ENCODE measurements at regions not wholly inside any gene's neighbourhood (a gene's known extent, or its start where the extent isn't known, plus 50 kb on each side); places are given as distances from the start of the nearest gene placed in this dataset.

DNA sequence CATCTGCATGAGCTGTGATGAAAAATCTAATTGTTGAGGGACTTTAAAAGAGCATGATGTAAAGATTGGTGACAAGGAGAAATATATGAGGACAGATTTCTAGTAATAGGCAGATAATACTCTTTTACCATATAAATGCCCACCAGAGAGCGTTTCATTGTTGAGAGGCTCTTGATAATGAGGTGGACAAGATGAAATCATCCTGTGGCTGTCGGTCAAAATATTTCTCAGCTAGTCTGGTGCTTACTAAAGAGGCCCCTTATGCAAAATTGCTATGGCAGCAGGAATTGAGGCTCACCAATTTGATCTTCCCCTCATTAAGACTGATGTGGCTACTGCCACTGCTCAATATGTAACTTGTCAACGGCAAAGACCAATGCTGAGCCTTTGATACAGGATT is 225.0 kb upstream of the RASGRP1 start:
- no peak overlapping the region for H3K4me3 ChIP-seq (ENCODE audit: low read depth, low read length, poor library complexity, severe bottlenecking)
- no peaks in the 10 kb centered on the region for H3K4me1 ChIP-seq (ENCODE audit: insufficient read depth, low read length, poor library complexity, severe bottlenecking)
- H3K27ac ChIP-seq (ENCODE audit: low read depth, low read length, poor library complexity, severe bottlenecking) = no peak overlapping the region
- intact Hi-C loops (cut with micrococcal nuclease; ENCODE audit: unreplicated experiment) = no loop called here
- no TSS peak for BruUV-seq (replicated peaks)
- peaks cover 2% of the 10 kb centered on the region for H3K27me3 ChIP-seq (replicated peaks; ENCODE audit: insufficient read depth, low read depth, low read length, poor library complexity)
- H3K36me3 ChIP-seq (ENCODE audit: insufficient read depth, low read length, poor library complexity, severe bottlenecking) = no peaks in the 10 kb centered on the region
- ChIA-PET POLR2A (ENCODE audit: low non-redundant PET) (no interaction called here), CTCF (no interaction called here)
- H3K9me3 ChIP-seq (ENCODE audit: low read depth, low read length, poor library complexity, severe bottlenecking) = no peaks in the 10 kb centered on the region
- no peak for TF ChIP-seq EZH2 (IDR thresholded peaks at IDR 0.05; ENCODE audit: borderline replicate concordance, low read depth, low read length, poor library complexity, severe bottlenecking)
- TF ChIP-seq, protein P1, sequence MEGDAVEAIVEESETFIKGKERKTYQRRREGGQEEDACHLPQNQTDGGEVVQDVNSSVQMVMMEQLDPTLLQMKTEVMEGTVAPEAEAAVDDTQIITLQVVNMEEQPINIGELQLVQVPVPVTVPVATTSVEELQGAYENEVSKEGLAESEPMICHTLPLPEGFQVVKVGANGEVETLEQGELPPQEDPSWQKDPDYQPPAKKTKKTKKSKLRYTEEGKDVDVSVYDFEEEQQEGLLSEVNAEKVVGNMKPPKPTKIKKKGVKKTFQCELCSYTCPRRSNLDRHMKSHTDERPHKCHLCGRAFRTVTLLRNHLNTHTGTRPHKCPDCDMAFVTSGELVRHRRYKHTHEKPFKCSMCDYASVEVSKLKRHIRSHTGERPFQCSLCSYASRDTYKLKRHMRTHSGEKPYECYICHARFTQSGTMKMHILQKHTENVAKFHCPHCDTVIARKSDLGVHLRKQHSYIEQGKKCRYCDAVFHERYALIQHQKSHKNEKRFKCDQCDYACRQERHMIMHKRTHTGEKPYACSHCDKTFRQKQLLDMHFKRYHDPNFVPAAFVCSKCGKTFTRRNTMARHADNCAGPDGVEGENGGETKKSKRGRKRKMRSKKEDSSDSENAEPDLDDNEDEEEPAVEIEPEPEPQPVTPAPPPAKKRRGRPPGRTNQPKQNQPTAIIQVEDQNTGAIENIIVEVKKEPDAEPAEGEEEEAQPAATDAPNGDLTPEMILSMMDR (conservative IDR thresholded peaks at IDR 0.05; ENCODE audit: low read depth, low read length) = no peak
- DNase-seq (ENCODE audit: low spot score) = no peak

- no TSS peak for BruUV-seq (replicated peaks)
- Histone ChIP-seq H3K36me3 (ENCODE audit: insufficient read depth, low read length, poor library complexity, severe bottlenecking) (no peaks in the 10 kb centered on the region), H3K4me1 (ENCODE audit: insufficient read depth, low read length, poor library complexity, severe bottlenecking) (no peaks in the 10 kb centered on the region), H3K9me3 (ENCODE audit: low read depth, low read length, poor library complexity, severe bottlenecking) (no peaks in the 10 kb centered on the region), H3K27ac (ENCODE audit: low read depth, low read length, poor library complexity, severe bottlenecking) (no peak overlapping the region), H3K27me3 (replicated peaks; ENCODE audit: insufficient read depth, low read depth, low read length, poor library complexity) (peaks cover 10% of the 10 kb centered on the region), H3K4me3 (ENCODE audit: low read depth, low read length, poor library complexity, severe bottlenecking) (no peak overlapping the region)
- no peak for DNase-seq (ENCODE audit: low spot score)
- ChIA-PET POLR2A (ENCODE audit: low non-redundant PET) (no interaction called here), CTCF (no interaction called here)
- TF ChIP-seq, protein P1 (conservative IDR thresholded peaks at IDR 0.05; ENCODE audit: low read depth, low read length) = no peak
- TF ChIP-seq EZH2 (IDR thresholded peaks at IDR 0.05; ENCODE audit: borderline replicate concordance, low read depth, low read length, poor library complexity, severe bottlenecking) = no peak
- intact Hi-C loops (cut with micrococcal nuclease; ENCODE audit: unreplicated experiment) = no loop called here
Measured at GRCh38 chr15:38793206-38793810, 228.7 kb upstream of the RASGRP1 start.

- Histone ChIP-seq H3K4me3 (ENCODE audit: low read depth, low read length, poor library complexity, severe bottlenecking) (no peak overlapping the region), H3K9me3 (ENCODE audit: low read depth, low read length, poor library complexity, severe bottlenecking) (no peaks in the 10 kb centered on the region), H3K27me3 (replicated peaks; ENCODE audit: insufficient read depth, low read depth, low read length, poor library complexity) (peaks cover 8% of the 10 kb centered on the region), H3K36me3 (ENCODE audit: insufficient read depth, low read length, poor library complexity, severe bottlenecking) (no peaks in the 10 kb centered on the region), H3K27ac (ENCODE audit: low read depth, low read length, poor library complexity, severe bottlenecking) (no peak overlapping the region), H3K4me1 (ENCODE audit: insufficient read depth, low read length, poor library complexity, severe bottlenecking) (no peaks in the 10 kb centered on the region)
- TF ChIP-seq, protein P1 (conservative IDR thresholded peaks at IDR 0.05; ENCODE audit: low read depth, low read length) = no peak
- TF ChIP-seq EZH2 (IDR thresholded peaks at IDR 0.05; ENCODE audit: borderline replicate concordance, low read depth, low read length, poor library complexity, severe bottlenecking) = no peak
- intact Hi-C loops (cut with micrococcal nuclease; ENCODE audit: unreplicated experiment) = no loop called here
- ChIA-PET CTCF (no interaction called here), POLR2A (ENCODE audit: low non-redundant PET) (no interaction called here)
- BruUV-seq (replicated peaks) = no TSS peak
- no peak for DNase-seq (ENCODE audit: low spot score)
Measured at GRCh38 chr15:38795471-38796245, 231.0 kb upstream of the RASGRP1 start.
